ENCODE measurements at regions not wholly inside any gene's neighbourhood (a gene's known extent, or its start where the extent isn't known, plus 50 kb on each side); places are given as distances from the start of the nearest gene placed in this dataset.

- Mint-ChIP-seq H3K27ac (no peak overlapping the region), H3K9me3 (peaks cover 5% of the 10 kb centered on the region; the same call in 1 of the 2 replicates), H3K36me3 (no peaks in the 10 kb centered on the region), H3K4me1 (peaks cover 26% of the 10 kb centered on the region), H3K4me3 (no peak overlapping the region), H3K27me3 (ENCODE audit: low read depth) (no peaks in the 10 kb centered on the region)
- no peak for ATAC-seq
- CTCF ChIA-PET = interaction anchor here (1.0 kb wide), 1 partner anchor 10 kb away, joined by 3 read pairs; no protein-coding TSS in a partner anchor
- no peak for DNase-seq (ENCODE audit: low spot score)
- POLR2A ChIA-PET = no interaction called here
- TF ChIP-seq ZNF232 (CRISPR knock-in tag; IDR thresholded peaks at IDR 0.05) (no peak), ZNF396 (CRISPR knock-in tag; IDR thresholded peaks at IDR 0.05; ENCODE audit: borderline replicate concordance) (no peak), RELA (CRISPR knock-in tag; IDR thresholded peaks at IDR 0.05; ENCODE audit: borderline replicate concordance) (no peak)
- TF ChIP-seq, protein P1, sequence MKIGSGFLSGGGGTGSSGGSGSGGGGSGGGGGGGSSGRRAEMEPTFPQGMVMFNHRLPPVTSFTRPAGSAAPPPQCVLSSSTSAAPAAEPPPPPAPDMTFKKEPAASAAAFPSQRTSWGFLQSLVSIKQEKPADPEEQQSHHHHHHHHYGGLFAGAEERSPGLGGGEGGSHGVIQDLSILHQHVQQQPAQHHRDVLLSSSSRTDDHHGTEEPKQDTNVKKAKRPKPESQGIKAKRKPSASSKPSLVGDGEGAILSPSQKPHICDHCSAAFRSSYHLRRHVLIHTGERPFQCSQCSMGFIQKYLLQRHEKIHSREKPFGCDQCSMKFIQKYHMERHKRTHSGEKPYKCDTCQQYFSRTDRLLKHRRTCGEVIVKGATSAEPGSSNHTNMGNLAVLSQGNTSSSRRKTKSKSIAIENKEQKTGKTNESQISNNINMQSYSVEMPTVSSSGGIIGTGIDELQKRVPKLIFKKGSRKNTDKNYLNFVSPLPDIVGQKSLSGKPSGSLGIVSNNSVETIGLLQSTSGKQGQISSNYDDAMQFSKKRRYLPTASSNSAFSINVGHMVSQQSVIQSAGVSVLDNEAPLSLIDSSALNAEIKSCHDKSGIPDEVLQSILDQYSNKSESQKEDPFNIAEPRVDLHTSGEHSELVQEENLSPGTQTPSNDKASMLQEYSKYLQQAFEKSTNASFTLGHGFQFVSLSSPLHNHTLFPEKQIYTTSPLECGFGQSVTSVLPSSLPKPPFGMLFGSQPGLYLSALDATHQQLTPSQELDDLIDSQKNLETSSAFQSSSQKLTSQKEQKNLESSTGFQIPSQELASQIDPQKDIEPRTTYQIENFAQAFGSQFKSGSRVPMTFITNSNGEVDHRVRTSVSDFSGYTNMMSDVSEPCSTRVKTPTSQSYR (CRISPR knock-in tag; IDR thresholded peaks at IDR 0.05) = no peak
These were observed 554.8 kb downstream of the NUF2 start for GRCh38 chr1:163876546-163876945.

DNA sequence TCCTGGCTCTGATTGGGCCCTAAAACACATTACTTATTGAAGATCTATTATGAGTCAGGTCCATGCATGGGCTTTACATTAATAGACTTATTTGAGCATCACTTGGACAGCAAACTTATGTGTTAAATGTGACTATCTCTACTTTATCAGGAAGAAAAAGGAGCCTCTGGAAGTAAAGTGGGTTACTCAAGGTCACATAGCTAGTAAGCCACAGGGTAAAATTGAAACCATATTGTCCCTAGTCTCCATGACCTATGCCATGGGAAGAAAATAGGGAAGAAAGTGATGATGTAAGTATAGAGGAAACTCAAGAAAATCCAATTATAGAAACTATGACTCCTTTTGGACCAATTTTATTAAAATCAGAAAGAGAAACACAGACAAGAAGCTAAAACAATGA lies 555.3 kb downstream of the NUF2 start:
- Mint-ChIP-seq H3K4me3 (no peak overlapping the region), H3K27ac (no peak overlapping the region)
- no peak for DNase-seq (ENCODE audit: low spot score)

More for the DNA sequence above, 555.3 kb downstream of the NUF2 start:
- no peaks in the 10 kb centered on the region for H3K27me3 Mint-ChIP-seq (ENCODE audit: low read depth)
- POLR2A ChIA-PET = no interaction called here
- peaks cover 26% of the 10 kb centered on the region for H3K4me1 Mint-ChIP-seq
- ATAC-seq = no peak
- H3K9me3 Mint-ChIP-seq = peaks cover 5% of the 10 kb centered on the region; the same call in 1 of the 2 replicates
- CTCF ChIA-PET = no interaction called here
- TF ChIP-seq GRHL2 (CRISPR knock-in tag; IDR thresholded peaks at IDR 0.05; ENCODE audit: insufficient replicate concordance, severe bottlenecking) (no peak), ATF3 (CRISPR knock-in tag; conservative IDR thresholded peaks at IDR 0.05) (no peak), ATF1 (CRISPR knock-in tag; IDR thresholded peaks at IDR 0.05) (no peak), ZNF423 (CRISPR knock-in tag; IDR thresholded peaks at IDR 0.05) (no peak), HMGXB4 (CRISPR knock-in tag; IDR thresholded peaks at IDR 0.05) (no peak), CREB1 (CRISPR knock-in tag; IDR thresholded peaks at IDR 0.05) (no peak), TCF7 (CRISPR knock-in tag; IDR thresholded peaks at IDR 0.05; ENCODE audit: low read depth) (no peak)
- TF ChIP-seq, protein P2, sequence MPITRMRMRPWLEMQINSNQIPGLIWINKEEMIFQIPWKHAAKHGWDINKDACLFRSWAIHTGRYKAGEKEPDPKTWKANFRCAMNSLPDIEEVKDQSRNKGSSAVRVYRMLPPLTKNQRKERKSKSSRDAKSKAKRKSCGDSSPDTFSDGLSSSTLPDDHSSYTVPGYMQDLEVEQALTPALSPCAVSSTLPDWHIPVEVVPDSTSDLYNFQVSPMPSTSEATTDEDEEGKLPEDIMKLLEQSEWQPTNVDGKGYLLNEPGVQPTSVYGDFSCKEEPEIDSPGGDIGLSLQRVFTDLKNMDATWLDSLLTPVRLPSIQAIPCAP (CRISPR knock-in tag; IDR thresholded peaks at IDR 0.05) = no peak
- TF ChIP-seq, protein P3, sequence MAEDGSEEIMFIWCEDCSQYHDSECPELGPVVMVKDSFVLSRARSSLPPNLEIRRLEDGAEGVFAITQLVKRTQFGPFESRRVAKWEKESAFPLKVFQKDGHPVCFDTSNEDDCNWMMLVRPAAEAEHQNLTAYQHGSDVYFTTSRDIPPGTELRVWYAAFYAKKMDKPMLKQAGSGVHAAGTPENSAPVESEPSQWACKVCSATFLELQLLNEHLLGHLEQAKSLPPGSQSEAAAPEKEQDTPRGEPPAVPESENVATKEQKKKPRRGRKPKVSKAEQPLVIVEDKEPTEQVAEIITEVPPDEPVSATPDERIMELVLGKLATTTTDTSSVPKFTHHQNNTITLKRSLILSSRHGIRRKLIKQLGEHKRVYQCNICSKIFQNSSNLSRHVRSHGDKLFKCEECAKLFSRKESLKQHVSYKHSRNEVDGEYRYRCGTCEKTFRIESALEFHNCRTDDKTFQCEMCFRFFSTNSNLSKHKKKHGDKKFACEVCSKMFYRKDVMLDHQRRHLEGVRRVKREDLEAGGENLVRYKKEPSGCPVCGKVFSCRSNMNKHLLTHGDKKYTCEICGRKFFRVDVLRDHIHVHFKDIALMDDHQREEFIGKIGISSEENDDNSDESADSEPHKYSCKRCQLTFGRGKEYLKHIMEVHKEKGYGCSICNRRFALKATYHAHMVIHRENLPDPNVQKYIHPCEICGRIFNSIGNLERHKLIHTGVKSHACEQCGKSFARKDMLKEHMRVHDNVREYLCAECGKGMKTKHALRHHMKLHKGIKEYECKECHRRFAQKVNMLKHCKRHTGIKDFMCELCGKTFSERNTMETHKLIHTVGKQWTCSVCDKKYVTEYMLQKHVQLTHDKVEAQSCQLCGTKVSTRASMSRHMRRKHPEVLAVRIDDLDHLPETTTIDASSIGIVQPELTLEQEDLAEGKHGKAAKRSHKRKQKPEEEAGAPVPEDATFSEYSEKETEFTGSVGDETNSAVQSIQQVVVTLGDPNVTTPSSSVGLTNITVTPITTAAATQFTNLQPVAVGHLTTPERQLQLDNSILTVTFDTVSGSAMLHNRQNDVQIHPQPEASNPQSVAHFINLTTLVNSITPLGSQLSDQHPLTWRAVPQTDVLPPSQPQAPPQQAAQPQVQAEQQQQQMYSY (CRISPR knock-in tag; IDR thresholded peaks at IDR 0.05) = no peak
- TF ChIP-seq, protein P4, sequence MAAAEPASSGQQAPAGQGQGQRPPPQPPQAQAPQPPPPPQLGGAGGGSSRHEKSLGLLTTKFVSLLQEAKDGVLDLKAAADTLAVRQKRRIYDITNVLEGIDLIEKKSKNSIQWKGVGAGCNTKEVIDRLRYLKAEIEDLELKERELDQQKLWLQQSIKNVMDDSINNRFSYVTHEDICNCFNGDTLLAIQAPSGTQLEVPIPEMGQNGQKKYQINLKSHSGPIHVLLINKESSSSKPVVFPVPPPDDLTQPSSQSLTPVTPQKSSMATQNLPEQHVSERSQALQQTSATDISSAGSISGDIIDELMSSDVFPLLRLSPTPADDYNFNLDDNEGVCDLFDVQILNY (CRISPR knock-in tag; IDR thresholded peaks at IDR 0.05) = no peak
- H3K36me3 Mint-ChIP-seq = no peaks in the 10 kb centered on the region

Data from WTC11 (cell line).